ENCODE measurements at regions not wholly inside any gene's neighbourhood (a gene's known extent, or its start where the extent isn't known, plus 50 kb on each side); places are given as distances from the start of the nearest gene placed in this dataset.

DNA sequence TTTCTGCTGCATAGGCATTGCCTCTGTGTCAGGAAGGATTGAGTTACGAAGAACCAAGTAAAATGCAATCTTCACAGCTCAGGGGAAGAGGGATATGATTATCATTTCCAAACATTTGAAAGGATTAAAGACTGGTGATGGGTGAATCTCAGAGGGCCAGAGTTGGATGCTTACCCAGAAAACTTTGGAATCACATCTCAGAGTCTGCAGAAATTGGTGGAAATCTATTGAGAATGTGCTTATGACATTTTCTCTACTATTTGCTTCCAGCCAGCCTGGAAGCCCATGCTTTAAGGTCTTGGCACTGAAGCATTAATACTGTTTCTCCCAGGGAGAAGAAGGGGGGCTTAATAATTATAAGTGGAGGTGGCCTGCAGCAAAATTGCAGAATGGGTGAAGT, 1301.4 kb upstream of the PIK3C3 start:
- no peak for TF ChIP-seq POLR2A (IDR thresholded peaks at IDR 0.05)
- TF ChIP-seq, protein P1, sequence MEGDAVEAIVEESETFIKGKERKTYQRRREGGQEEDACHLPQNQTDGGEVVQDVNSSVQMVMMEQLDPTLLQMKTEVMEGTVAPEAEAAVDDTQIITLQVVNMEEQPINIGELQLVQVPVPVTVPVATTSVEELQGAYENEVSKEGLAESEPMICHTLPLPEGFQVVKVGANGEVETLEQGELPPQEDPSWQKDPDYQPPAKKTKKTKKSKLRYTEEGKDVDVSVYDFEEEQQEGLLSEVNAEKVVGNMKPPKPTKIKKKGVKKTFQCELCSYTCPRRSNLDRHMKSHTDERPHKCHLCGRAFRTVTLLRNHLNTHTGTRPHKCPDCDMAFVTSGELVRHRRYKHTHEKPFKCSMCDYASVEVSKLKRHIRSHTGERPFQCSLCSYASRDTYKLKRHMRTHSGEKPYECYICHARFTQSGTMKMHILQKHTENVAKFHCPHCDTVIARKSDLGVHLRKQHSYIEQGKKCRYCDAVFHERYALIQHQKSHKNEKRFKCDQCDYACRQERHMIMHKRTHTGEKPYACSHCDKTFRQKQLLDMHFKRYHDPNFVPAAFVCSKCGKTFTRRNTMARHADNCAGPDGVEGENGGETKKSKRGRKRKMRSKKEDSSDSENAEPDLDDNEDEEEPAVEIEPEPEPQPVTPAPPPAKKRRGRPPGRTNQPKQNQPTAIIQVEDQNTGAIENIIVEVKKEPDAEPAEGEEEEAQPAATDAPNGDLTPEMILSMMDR (IDR thresholded peaks at IDR 0.05) = no peak
- 27% methylated on average over 1 of the region's 1 CpG for WGBS (ENCODE audit: insufficient coverage, low coverage, low lambda C conversion rate, missing lambda C conversion rate)
- intact Hi-C loops (cut with DNase I) = no loop called here

DNA sequence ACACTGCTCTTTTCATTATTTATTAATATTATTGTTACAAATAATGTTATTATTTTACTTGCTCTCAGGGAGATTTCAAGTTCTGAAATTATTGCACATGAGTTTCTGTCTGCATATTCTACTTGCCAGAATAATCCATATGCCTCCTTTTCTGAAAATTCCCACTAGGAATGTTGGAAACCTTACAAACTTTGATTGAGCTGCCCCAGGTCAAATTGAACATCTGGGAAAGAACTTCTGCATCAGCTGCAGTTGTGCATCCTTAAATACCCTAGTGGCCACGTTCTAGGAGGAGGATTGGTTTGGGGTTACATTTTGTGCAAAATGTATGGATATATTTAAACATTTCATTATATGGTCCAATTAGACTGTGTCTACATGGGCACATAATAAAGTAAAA, 1302.7 kb upstream of the PIK3C3 start:
- Histone ChIP-seq H3K4me1 (no peaks in the 10 kb centered on the region), H3K4me3 (no peak overlapping the region), H3K9me3 (no peaks in the 10 kb centered on the region), H3K27me3 (no peaks in the 10 kb centered on the region), H3K27ac (no peak overlapping the region), H3K36me3 (no peaks in the 10 kb centered on the region)
- no peak for TF ChIP-seq POLR2A (IDR thresholded peaks at IDR 0.05)
- TF ChIP-seq, protein P1 (IDR thresholded peaks at IDR 0.05) = no peak
- ATAC-seq = no peak
- no peak for DNase-seq
- 15% methylated on average over 1 of the region's 1 CpG for WGBS (ENCODE audit: insufficient coverage, low coverage, low lambda C conversion rate, missing lambda C conversion rate)
- intact Hi-C loops (cut with DNase I) = no loop called here

More for the DNA sequence above, 1301.4 kb upstream of the PIK3C3 start:
- Histone ChIP-seq H3K27ac (no peak overlapping the region), H3K9me3 (no peaks in the 10 kb centered on the region), H3K27me3 (no peaks in the 10 kb centered on the region), H3K4me1 (no peaks in the 10 kb centered on the region), H3K36me3 (no peaks in the 10 kb centered on the region), H3K4me3 (no peak overlapping the region)
- ATAC-seq (no peak), DNase-seq (no peak)

DNA sequence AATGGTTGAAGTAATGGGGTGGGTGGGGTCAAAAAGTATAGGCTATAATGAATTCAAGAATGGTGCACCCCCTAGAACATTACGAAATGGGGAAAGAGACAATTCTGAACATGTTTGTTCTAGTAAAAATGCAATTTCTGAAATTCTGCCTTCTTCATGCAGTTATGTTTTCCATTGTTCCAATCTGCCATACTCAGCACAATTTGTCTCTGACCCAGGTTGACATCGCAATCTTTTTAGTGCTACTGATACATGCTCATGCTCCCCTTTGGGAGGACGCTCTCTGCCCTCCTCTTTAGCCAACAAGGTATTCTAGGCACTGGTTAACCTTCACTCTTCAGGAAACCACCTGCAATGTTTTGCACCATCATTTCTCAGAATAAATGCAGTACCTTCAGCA, 1303.9 kb upstream of the PIK3C3 start:
- no peak overlapping the region for H3K4me3 ChIP-seq
- no peaks in the 10 kb centered on the region for H3K36me3 ChIP-seq
- H3K27me3 ChIP-seq = no peaks in the 10 kb centered on the region
- H3K4me1 ChIP-seq = no peaks in the 10 kb centered on the region
- intact Hi-C loops (cut with DNase I) = no loop called here
- H3K9me3 ChIP-seq = no peaks in the 10 kb centered on the region
- 48% methylated on average over 3 of the region's 3 CpGs for WGBS (ENCODE audit: insufficient coverage, low coverage, low lambda C conversion rate, missing lambda C conversion rate)
- ATAC-seq (no peak), DNase-seq (no peak)
- TF ChIP-seq POLR2A (IDR thresholded peaks at IDR 0.05) = no peak
- TF ChIP-seq, protein P1 (IDR thresholded peaks at IDR 0.05) = no peak
- no peak overlapping the region for H3K27ac ChIP-seq

DNA sequence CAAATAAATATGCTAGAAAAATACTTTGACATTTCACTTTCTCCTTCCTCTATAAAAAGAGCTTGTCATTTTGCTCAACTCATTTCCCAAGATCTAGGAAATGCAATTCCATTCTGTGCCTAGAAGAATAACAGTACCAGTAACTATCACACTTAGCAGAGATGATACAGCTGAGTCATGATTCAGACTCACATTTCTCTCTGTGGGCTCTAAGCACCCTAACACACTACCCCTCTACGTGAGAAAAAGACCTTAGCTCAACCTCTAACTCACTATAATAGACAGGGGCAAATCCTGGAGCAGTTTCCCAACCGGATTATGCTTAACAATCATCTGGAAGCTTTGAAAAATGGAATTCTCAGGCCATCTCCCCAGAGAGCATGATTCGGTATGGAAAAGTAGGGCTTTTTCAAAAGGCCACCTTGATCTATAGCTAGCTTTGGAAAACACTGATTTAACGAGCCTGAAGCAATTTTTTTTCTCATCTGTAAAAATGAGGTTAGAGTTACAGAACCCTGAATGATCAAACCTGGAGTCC, 1312.3 kb upstream of the PIK3C3 start:
- intact Hi-C loops (cut with DNase I) = no loop called here
- 44% methylated on average over 4 of the region's 4 CpGs for WGBS (ENCODE audit: insufficient coverage, low coverage, low lambda C conversion rate, missing lambda C conversion rate)
- no peaks in the 10 kb centered on the region for H3K27me3 ChIP-seq
- TF ChIP-seq, protein P1 (IDR thresholded peaks at IDR 0.05) = no peak
- no peak for TF ChIP-seq POLR2A (IDR thresholded peaks at IDR 0.05)
- H3K4me3 ChIP-seq = no peak overlapping the region
- H3K36me3 ChIP-seq = no peaks in the 10 kb centered on the region
- H3K27ac ChIP-seq = no peak overlapping the region
- H3K9me3 ChIP-seq = no peaks in the 10 kb centered on the region
- DNase-seq (no peak), ATAC-seq (no peak)
- no peaks in the 10 kb centered on the region for H3K4me1 ChIP-seq

DNA sequence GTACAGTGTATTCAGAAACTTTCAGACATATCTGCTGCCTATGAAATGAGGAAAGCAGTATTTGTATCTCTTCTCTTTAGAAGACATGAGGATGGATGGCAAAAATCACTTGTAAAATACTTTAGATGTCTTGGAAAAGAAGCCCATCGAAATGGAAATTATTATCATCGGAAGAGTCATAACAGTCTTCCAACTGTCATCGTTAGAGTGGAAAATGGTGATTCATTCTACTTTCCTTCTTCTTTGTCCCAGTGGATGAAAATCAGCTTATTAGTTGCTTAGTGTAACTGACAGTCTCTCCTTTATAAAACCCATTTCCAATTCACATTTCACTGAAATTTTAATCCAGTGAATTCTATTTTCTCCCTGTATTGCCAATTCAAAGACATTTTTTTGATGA, 1323.7 kb upstream of the PIK3C3 start:
- no peak overlapping the region for H3K27ac ChIP-seq
- intact Hi-C loops (cut with DNase I) = no loop called here

More for the DNA sequence above, 1323.7 kb upstream of the PIK3C3 start:
- Histone ChIP-seq H3K4me1 (no peaks in the 10 kb centered on the region), H3K27me3 (no peaks in the 10 kb centered on the region), H3K36me3 (no peaks in the 10 kb centered on the region), H3K4me3 (no peak overlapping the region), H3K9me3 (no peaks in the 10 kb centered on the region)
- 73% methylated on average over 3 of the region's 3 CpGs for WGBS (ENCODE audit: insufficient coverage, low coverage, low lambda C conversion rate, missing lambda C conversion rate)
- TF ChIP-seq, protein P1 (IDR thresholded peaks at IDR 0.05) = no peak
- no peak for TF ChIP-seq POLR2A (IDR thresholded peaks at IDR 0.05)
- DNase-seq = no peak
- no peak for ATAC-seq
